Hepatocyte (in vitro differentiated cells): ENCODE measurements at regions not wholly inside any gene's neighbourhood (a gene's known extent, or its start where the extent isn't known, plus 50 kb on each side); places are given as distances from the start of the nearest gene placed in this dataset.

Source experiments
- CTCF ChIP-seq: fragments of 200-600 bp; sonication (generic); IDR thresholded peaks from 2 replicates; pipeline ENCODE4 v1.5.1; 2016; ENCODE audit warnings: antibody characterized with exemption, mild to moderate bottlenecking; ENCODE audit not compliant: poor library complexity
- EZH2phosphoT487 ChIP-seq: fragments of 200-600 bp; sonication (generic); IDR thresholded peaks from one replicate; pipeline ENCODE4 v1.6.1; 2018; ENCODE audit warnings: antibody characterized with exemption, mild to moderate bottlenecking, low read depth, moderate library complexity; ENCODE audit not compliant: unreplicated experiment, severe bottlenecking

GRCh38 chr14:89641495-89642175 lies 224.6 kb upstream of the FOXN3 start:
- TF ChIP-seq CTCF = no peak
- no peak for TF ChIP-seq EZH2phosphoT487
